ENCODE measurements at regions not wholly inside any gene's neighbourhood (a gene's known extent, or its start where the extent isn't known, plus 50 kb on each side); places are given as distances from the start of the nearest gene placed in this dataset.

DNA sequence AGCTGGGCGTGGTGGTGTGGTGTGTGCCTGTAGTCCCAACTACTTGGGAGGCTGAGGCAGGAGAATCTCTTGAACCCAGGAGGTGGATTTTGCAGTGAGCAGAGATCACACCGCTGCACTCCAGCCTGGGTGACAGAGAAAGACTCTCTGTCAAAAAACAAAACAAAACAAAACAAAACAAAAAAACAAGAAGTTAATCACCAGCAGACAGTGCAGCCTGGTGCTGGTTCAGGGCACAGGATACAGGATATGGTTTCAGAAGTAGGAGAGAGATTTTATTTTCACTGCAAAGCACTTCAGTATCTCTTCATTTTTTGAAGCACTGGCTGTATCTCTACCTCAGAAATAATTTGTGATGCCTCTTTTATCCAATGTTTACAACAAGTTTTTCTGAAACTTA, 1222.9 kb upstream of the PRKX start:
- TF ChIP-seq, protein P1, sequence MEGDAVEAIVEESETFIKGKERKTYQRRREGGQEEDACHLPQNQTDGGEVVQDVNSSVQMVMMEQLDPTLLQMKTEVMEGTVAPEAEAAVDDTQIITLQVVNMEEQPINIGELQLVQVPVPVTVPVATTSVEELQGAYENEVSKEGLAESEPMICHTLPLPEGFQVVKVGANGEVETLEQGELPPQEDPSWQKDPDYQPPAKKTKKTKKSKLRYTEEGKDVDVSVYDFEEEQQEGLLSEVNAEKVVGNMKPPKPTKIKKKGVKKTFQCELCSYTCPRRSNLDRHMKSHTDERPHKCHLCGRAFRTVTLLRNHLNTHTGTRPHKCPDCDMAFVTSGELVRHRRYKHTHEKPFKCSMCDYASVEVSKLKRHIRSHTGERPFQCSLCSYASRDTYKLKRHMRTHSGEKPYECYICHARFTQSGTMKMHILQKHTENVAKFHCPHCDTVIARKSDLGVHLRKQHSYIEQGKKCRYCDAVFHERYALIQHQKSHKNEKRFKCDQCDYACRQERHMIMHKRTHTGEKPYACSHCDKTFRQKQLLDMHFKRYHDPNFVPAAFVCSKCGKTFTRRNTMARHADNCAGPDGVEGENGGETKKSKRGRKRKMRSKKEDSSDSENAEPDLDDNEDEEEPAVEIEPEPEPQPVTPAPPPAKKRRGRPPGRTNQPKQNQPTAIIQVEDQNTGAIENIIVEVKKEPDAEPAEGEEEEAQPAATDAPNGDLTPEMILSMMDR (conservative IDR thresholded peaks at IDR 0.05; ENCODE audit: low read length), result no peak
- no peak for TF ChIP-seq EZH2phosphoT487 (IDR thresholded peaks at IDR 0.05; ENCODE audit: borderline replicate concordance)

All from Loucy (cell line).